Sigmoid colon (tissue), 6 donors: ENCODE measurements at regions not wholly inside any gene's neighbourhood (a gene's known extent, or its start where the extent isn't known, plus 50 kb on each side); places are given as distances from the start of the nearest gene placed in this dataset.

Source experiments
- DNase-seq: peaks from one replicate; pipeline ENCODE4 v3.0.0-alpha.2; 2019
- H3K27ac ChIP-seq, 4 donors: fragments of 200-600 bp; sonication (generic); one replicate each; pipeline ENCODE4 v1.5.1; 2016 to 2019; ENCODE audit warnings: mild to moderate bottlenecking in 1 of 4
- H3K27me3 ChIP-seq, 3 donors: fragments of 200-600 bp; sonication (generic); one replicate each; pipeline ENCODE4 v1.5.1; 2019; ENCODE audit warnings: mild to moderate bottlenecking in 1 of 3
- H3K36me3 ChIP-seq, 4 donors: fragments of 200-600 bp; sonication (generic); one replicate each; pipeline ENCODE4 v1.5.1; 2016 to 2019
- H3K4me1 ChIP-seq, 4 donors: fragments of 200-600 bp; sonication (generic); one replicate each; pipeline ENCODE4 v1.5.1; 2017 to 2019
- H3K4me3 ChIP-seq, 4 donors: fragments of 200-600 bp; sonication (generic); one replicate each; pipeline ENCODE4 v1.5.1; 2017 to 2019; ENCODE audit warnings: mild to moderate bottlenecking in 2 of 4, moderate library complexity in 1 of 4
- H3K9me3 ChIP-seq, 4 donors: fragments of 200-600 bp in 3 of 4; sonication (generic) in 3 of 4; one replicate each; pipeline versions ENCODE4 v1.5.1 to v1.6.1; 2013 to 2019
- EP300 ChIP-seq, 4 donors: sonication (generic); formaldehyde crosslinking; IDR thresholded peaks; one replicate each; pipeline ENCODE4 v1.6.1; 2017; ENCODE audit warnings: antibody characterized with exemption in 4 of 4
- POLR2A ChIP-seq, 2 donors: fragments of 450-650 bp; IDR thresholded peaks; one replicate each; pipeline ENCODE4 v1.6.1; 2016; ENCODE audit warnings: antibody characterized with exemption in 2 of 2, mild to moderate bottlenecking in 2 of 2, moderate library complexity in 2 of 2
- POLR2AphosphoS5 ChIP-seq, 4 donors: sonication (generic); formaldehyde crosslinking; IDR thresholded peaks; one replicate each; pipeline ENCODE4 v1.6.1; 2017; ENCODE audit warnings: antibody characterized with exemption in 4 of 4
- WGBS, 2 donors: extraction: QIAGEN DNeasy Blood & Tissue Kit; methylation state at CpG; one replicate each; pipeline ENCODE4 v1.1.7; 2013; 5-methylcytosine and 5-hydroxymethylcytosine counted together
- intact Hi-C: fragments of 100-400 bp; cut with DNase I; formaldehyde crosslinking; loops from one replicate; pipeline ENCODE4 v1.15.1; 2023
- TF ChIP-seq, protein P1 (sequence below), 4 experiments: fragments of 450-650 bp in 3 of 4; fragments of 200-600 bp in 1 of 4; IDR thresholded peaks; one replicate each; pipeline ENCODE4 v1.5.1; 2016 to 2019; ENCODE audit warnings: antibody characterized with exemption in 4 of 4, mild to moderate bottlenecking in 3 of 4, moderate library complexity in 2 of 4
- donor health status: healthy with polysubstance abuse.
- donor health status: healthy.

DNA sequence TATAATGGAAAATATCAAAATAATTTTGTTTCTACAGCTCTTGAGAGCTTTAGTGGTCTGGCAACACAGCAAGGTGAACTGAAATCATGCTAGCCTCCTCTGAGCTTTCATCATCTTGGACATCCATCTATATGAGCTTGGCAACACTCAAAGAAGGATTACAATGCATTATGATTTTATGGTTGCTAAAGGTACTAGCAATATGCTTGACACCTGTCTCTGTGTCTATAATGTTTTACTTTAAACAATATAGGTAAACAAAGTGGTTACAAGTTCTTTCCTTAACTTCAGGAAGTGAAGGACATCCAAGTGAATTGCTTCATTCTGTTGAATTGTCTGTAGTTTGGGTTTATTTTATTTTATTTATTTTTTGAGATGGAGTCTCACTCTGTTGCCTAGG lies 203.7 kb upstream of the RRP15 start:
- intact Hi-C loops = no loop called here

DNA sequence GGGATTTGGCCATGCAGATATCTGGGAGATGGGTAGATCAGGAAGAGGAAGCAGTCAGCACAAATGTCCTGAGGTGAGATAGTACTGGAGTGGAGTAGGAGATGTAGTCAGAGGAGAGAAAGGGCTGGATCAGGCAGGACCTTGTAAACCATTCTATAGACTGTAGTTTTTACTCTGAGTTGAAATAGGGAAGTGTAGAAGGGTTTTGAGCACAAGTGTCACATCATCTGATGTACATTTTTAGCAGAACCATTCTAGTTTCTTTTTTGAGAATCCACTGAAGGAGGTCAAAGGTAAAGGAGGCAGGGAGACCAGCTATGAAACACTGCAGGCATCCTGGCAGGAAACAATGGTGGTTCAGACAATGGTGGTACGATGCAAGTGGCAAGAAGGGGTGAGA lies 194.6 kb upstream of the RRP15 start:
- TF ChIP-seq EP300 (IDR thresholded peaks at IDR 0.05) (no peak), POLR2AphosphoS5 (IDR thresholded peaks at IDR 0.05) (no peak), POLR2A (IDR thresholded peaks at IDR 0.05) (no peak)
- TF ChIP-seq, protein P1, sequence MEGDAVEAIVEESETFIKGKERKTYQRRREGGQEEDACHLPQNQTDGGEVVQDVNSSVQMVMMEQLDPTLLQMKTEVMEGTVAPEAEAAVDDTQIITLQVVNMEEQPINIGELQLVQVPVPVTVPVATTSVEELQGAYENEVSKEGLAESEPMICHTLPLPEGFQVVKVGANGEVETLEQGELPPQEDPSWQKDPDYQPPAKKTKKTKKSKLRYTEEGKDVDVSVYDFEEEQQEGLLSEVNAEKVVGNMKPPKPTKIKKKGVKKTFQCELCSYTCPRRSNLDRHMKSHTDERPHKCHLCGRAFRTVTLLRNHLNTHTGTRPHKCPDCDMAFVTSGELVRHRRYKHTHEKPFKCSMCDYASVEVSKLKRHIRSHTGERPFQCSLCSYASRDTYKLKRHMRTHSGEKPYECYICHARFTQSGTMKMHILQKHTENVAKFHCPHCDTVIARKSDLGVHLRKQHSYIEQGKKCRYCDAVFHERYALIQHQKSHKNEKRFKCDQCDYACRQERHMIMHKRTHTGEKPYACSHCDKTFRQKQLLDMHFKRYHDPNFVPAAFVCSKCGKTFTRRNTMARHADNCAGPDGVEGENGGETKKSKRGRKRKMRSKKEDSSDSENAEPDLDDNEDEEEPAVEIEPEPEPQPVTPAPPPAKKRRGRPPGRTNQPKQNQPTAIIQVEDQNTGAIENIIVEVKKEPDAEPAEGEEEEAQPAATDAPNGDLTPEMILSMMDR (IDR thresholded peaks at IDR 0.05) = no peak

More for the DNA sequence above, 203.7 kb upstream of the RRP15 start:
- H3K27ac ChIP-seq = no peak overlapping the region
- no peaks in the 10 kb centered on the region for H3K36me3 ChIP-seq
- TF ChIP-seq POLR2AphosphoS5 (IDR thresholded peaks at IDR 0.05) (no peak), EP300 (IDR thresholded peaks at IDR 0.05) (no peak), POLR2A (IDR thresholded peaks at IDR 0.05) (no peak)
- TF ChIP-seq, protein P1 (IDR thresholded peaks at IDR 0.05) = no peak
- H3K9me3 ChIP-seq = no peaks in the 10 kb centered on the region
- no peaks in the 10 kb centered on the region for H3K4me1 ChIP-seq
- no peak overlapping the region for H3K4me3 ChIP-seq
- DNase-seq = no peak
- no peaks in the 10 kb centered on the region for H3K27me3 ChIP-seq

DNA sequence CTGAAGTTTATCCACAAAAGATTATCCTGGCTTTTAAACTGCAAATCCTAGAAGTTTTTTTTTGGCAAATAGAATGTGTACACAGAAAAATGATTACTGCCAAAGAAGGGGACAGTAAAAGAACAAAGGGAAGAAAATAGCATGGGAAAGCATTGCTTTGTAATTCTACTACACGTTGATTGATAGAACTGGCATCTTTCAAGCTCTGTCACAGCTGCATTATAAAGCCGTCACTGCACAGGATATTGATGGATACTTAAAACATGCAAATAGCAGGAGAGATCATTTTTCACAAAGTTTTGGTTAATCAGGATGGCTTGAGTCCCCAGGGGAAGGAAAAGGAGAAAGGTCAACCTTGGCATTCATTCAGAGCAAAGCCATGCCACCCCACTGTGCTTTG lies 183.7 kb upstream of the RRP15 start:
- TF ChIP-seq POLR2AphosphoS5 (IDR thresholded peaks at IDR 0.05) (no peak), EP300 (IDR thresholded peaks at IDR 0.05) (no peak), POLR2A (IDR thresholded peaks at IDR 0.05) (no peak)
- TF ChIP-seq, protein P1 (IDR thresholded peaks at IDR 0.05) = no peak
- no peak overlapping the region for H3K27ac ChIP-seq
- H3K4me3 ChIP-seq = no peak overlapping the region
- no peaks in the 10 kb centered on the region for H3K36me3 ChIP-seq
- DNase-seq = no peak
- H3K4me1 ChIP-seq = no peaks in the 10 kb centered on the region
- intact Hi-C loops = no loop called here
- no peaks in the 10 kb centered on the region for H3K27me3 ChIP-seq
- peaks cover 0 to 4% (median 0%) of the 10 kb centered on the region in 4 donors for H3K9me3 ChIP-seq
- WGBS, 2 donors = 44 to 69% methylated on average over 2 of the region's 2 CpGs

More for the DNA sequence above, 194.6 kb upstream of the RRP15 start:
- Histone ChIP-seq H3K27me3 (no peaks in the 10 kb centered on the region), H3K36me3 (no peaks in the 10 kb centered on the region), H3K9me3 (no peaks in the 10 kb centered on the region), H3K27ac (no peak overlapping the region), H3K4me1 (no peaks in the 10 kb centered on the region), H3K4me3 (no peak overlapping the region)
- DNase-seq = no peak
- intact Hi-C loops = no loop called here
- 79 to 80% methylated on average over 1 of the region's 1 CpG for WGBS, 2 donors

DNA sequence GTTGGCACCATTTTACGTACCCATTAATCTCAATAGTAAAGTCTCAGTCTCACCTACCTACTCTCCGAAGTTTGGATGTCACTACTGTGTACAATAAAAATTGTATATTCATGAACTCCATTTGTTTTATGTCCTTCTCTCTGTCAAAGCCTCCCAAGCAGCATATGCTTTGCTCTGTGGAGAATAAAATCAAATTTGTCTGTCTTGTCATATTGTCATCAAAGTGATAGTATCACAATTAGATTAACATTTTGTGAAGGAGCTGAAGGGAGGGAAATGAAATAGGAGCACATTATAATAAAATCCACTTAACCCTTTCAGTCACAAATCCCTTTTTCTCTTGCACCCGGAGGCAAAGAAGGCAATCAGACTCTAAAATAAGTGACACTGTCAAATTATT lies 177.1 kb upstream of the RRP15 start:
- no peaks in the 10 kb centered on the region for H3K36me3 ChIP-seq
- intact Hi-C loops = no loop called here
- H3K4me1 ChIP-seq = no peaks in the 10 kb centered on the region
- peaks cover 0 to 2% (median 0%) of the 10 kb centered on the region in 4 donors for H3K9me3 ChIP-seq
- no peaks in the 10 kb centered on the region for H3K27me3 ChIP-seq
- H3K4me3 ChIP-seq = no peak overlapping the region
- 77 to 81% methylated on average over 3 of the region's 3 CpGs for WGBS, 2 donors
- H3K27ac ChIP-seq = no peak overlapping the region
- TF ChIP-seq POLR2A (IDR thresholded peaks at IDR 0.05) (no peak), POLR2AphosphoS5 (IDR thresholded peaks at IDR 0.05) (no peak), EP300 (IDR thresholded peaks at IDR 0.05) (no peak)
- TF ChIP-seq, protein P1 (IDR thresholded peaks at IDR 0.05) = no peak
- no peak for DNase-seq

DNA sequence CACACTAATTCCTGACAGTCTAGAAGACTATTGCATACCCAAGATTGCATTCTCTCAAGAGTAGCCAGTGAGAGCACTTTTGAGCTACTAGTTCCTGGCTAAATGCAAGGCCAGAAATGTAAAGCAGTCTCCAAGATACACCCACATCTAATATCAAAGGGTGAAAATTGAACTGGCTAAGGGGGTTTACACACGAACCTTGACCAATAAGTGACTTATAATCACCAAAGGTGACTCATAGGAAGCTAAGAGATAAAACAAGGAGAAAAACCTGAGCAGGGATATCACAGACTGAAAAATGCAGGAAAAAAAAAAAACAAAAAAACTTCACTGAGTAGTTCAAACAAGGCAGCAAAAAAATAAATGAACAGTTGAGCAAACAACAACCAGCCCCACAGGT lies 172.2 kb upstream of the RRP15 start:
- H3K36me3 ChIP-seq = no peaks in the 10 kb centered on the region
- intact Hi-C loops = no loop called here
- TF ChIP-seq, protein P1 (IDR thresholded peaks at IDR 0.05) = no peak
- TF ChIP-seq POLR2A (IDR thresholded peaks at IDR 0.05) = no peak
- no peak for TF ChIP-seq POLR2AphosphoS5 (IDR thresholded peaks at IDR 0.05)
- no peak for TF ChIP-seq EP300 (IDR thresholded peaks at IDR 0.05)
- peaks cover 0 to 2% (median 0%) of the 10 kb centered on the region in 4 donors for H3K9me3 ChIP-seq
- H3K4me3 ChIP-seq = no peak overlapping the region
- no peak overlapping the region for H3K27ac ChIP-seq
- whole genome bisulfite sequencing, 2 donors = 13 to 48% methylated on average over 1 of the region's 1 CpG
- DNase-seq = no peak
- no peaks in the 10 kb centered on the region for H3K27me3 ChIP-seq
- no peaks in the 10 kb centered on the region for H3K4me1 ChIP-seq
